Bronchial epithelial cell (primary cell): ENCODE measurements at regions not wholly inside any gene's neighbourhood (a gene's known extent, or its start where the extent isn't known, plus 50 kb on each side); places are given as distances from the start of the nearest gene placed in this dataset.
A peak's percentile ranks its signal among the peaks of the same experiment; 100 is the strongest.

Experiments
- DNase-seq: peaks from one replicate; pipeline ENCODE4 v3.0.0-alpha.2; 2010; ENCODE audit warnings: low read depth
- FAIRE-seq: peaks from 2 replicates; lab custom pipeline; 2011; peaks lifted over from hg19 to GRCh38; lab: Jason Lieb, UNC
- H3K27me3 ChIP-seq: 2 replicates; pipeline ENCODE4 v1.5.1; 2011; ENCODE audit warnings: low read length; ENCODE audit not compliant: control insufficient read depth, insufficient read depth
- H3K36me3 ChIP-seq: 2 replicates; pipeline ENCODE4 v1.5.1; 2011; ENCODE audit warnings: low read length; ENCODE audit not compliant: control insufficient read depth, insufficient read depth
- H3K4me3 ChIP-seq: 2 replicates; pipeline ENCODE4 v1.5.1; 2011; ENCODE audit warnings: mild to moderate bottlenecking, low read depth, low read length, control low read depth
- CTCF ChIP-seq: IDR thresholded peaks from 2 replicates; pipeline ENCODE4 v1.5.1; 2011; ENCODE audit warnings: mild to moderate bottlenecking, moderate library complexity, low read length, control low read depth, inconsistent platforms; ENCODE audit not compliant: insufficient read depth, severe bottlenecking

GRCh38 chr1:31504001-31504400 is 72.3 kb upstream of the TINAGL1 start:
- no peak for DNase-seq
- no peak for TF ChIP-seq CTCF
- Histone ChIP-seq H3K4me3 (no peak overlapping the region), H3K27me3 (peaks cover 4% of the 10 kb centered on the region), H3K36me3 (no peaks in the 10 kb centered on the region)
- FAIRE-seq, result no peak

- H3K27me3 ChIP-seq, result peaks cover 4% of the 10 kb centered on the region
- FAIRE-seq (peak; percentile 58), DNase-seq (peak; percentile 20)
- TF ChIP-seq CTCF, result no peak
- no peak overlapping the region for H3K4me3 ChIP-seq
- no peaks in the 10 kb centered on the region for H3K36me3 ChIP-seq
These were observed 70.3 kb upstream of the TINAGL1 start for GRCh38 chr1:31505911-31506497.

- Histone ChIP-seq H3K36me3 (no peaks in the 10 kb centered on the region), H3K27me3 (peaks cover 1% of the 10 kb centered on the region), H3K4me3 (no peak overlapping the region)
- DNase-seq (no peak), FAIRE-seq (no peak)
- no peak for TF ChIP-seq CTCF
These were observed 69.1 kb upstream of the TINAGL1 start for GRCh38 chr1:31507221-31507620.

GRCh38 chr1:31507676-31508530 is 68.4 kb upstream of the TINAGL1 start:
- DNase-seq, result no peak
- no peaks in the 10 kb centered on the region for H3K36me3 ChIP-seq
- FAIRE-seq, result peak; percentile 36
- no peak overlapping the region for H3K4me3 ChIP-seq
- TF ChIP-seq CTCF, result no peak
- peaks cover 1% of the 10 kb centered on the region for H3K27me3 ChIP-seq

GRCh38 chr1:31509124-31510072 is 66.9 kb upstream of the TINAGL1 start:
- H3K36me3 ChIP-seq, result no peaks in the 10 kb centered on the region
- no peak for TF ChIP-seq CTCF
- FAIRE-seq (no peak), DNase-seq (no peak)
- no peak overlapping the region for H3K4me3 ChIP-seq
- H3K27me3 ChIP-seq, result no peaks in the 10 kb centered on the region
